ACC112 (cell line): ENCODE measurements at regions not wholly inside any gene's neighbourhood (a gene's known extent, or its start where the extent isn't known, plus 50 kb on each side); places are given as distances from the start of the nearest gene placed in this dataset.

Source experiments
- H2AFZ ChIP-seq: fragments of 200-600 bp; sonication (generic); one replicate; pipeline ENCODE4 v1.6.0; 2017; ENCODE audit warnings: antibody characterized with exemption, low read length; ENCODE audit not compliant: unreplicated experiment
- H3K27ac ChIP-seq: fragments of 200-600 bp; sonication (generic); 2 replicates; pipeline ENCODE4 v1.5.1; 2014; ENCODE audit warnings: low read depth, mild to moderate bottlenecking, antibody characterized with exemption, low read length, moderate library complexity
- H3K27me3 ChIP-seq: fragments of 200-600 bp; sonication (generic); 2 replicates; pipeline ENCODE4 v1.6.1; 2014; ENCODE audit warnings: mild to moderate bottlenecking, antibody characterized with exemption, low read length, moderate library complexity, mixed read lengths; ENCODE audit not compliant: insufficient read depth
- H3K36me3 ChIP-seq: fragments of 200-600 bp; sonication (generic); 2 replicates; pipeline ENCODE4 v1.6.1; 2016; ENCODE audit warnings: mild to moderate bottlenecking, antibody characterized with exemption, low read length, moderate library complexity, mixed read lengths; ENCODE audit not compliant: insufficient read depth
- H3K4me1 ChIP-seq: fragments of 200-600 bp; sonication (generic); one replicate; pipeline ENCODE4 v1.6.1; 2016; ENCODE audit warnings: low read length, mixed read lengths; ENCODE audit not compliant: insufficient read depth, unreplicated experiment, control insufficient read depth
- H3K4me3 ChIP-seq: fragments of 200-600 bp; sonication (generic); 2 replicates; pipeline ENCODE4 v1.5.1; 2014; ENCODE audit warnings: mild to moderate bottlenecking, low read depth, low read length
- H3K79me2 ChIP-seq: fragments of 200-600 bp; sonication (generic); one replicate; pipeline ENCODE4 v1.6.0; 2016; ENCODE audit warnings: low read length; ENCODE audit not compliant: control insufficient read depth, unreplicated experiment, insufficient read depth

- no peaks in the 10 kb centered on the region for H3K4me1 ChIP-seq
- H3K27ac ChIP-seq, result no peak overlapping the region
- H3K79me2 ChIP-seq, result no peaks in the 10 kb centered on the region
- H2AFZ ChIP-seq, result no peak overlapping the region
- H3K36me3 ChIP-seq, result no peaks in the 10 kb centered on the region
- H3K27me3 ChIP-seq, result peaks cover 54% of the 10 kb centered on the region
- H3K4me3 ChIP-seq, result no peak overlapping the region
Measured at GRCh38 chr11:15300341-15300740, 185.6 kb downstream of the INSC start.

- no peak overlapping the region for H3K4me3 ChIP-seq
- no peaks in the 10 kb centered on the region for H3K36me3 ChIP-seq
- no peaks in the 10 kb centered on the region for H3K4me1 ChIP-seq
- H3K79me2 ChIP-seq, result no peaks in the 10 kb centered on the region
- H2AFZ ChIP-seq, result no peak overlapping the region
- peaks cover 46% of the 10 kb centered on the region for H3K27me3 ChIP-seq
- H3K27ac ChIP-seq, result no peak overlapping the region
Measured at GRCh38 chr11:15307619-15308024, 192.9 kb downstream of the INSC start.

- no peaks in the 10 kb centered on the region for H3K79me2 ChIP-seq
- H3K27me3 ChIP-seq, result peaks cover 46% of the 10 kb centered on the region
- H3K4me1 ChIP-seq, result no peaks in the 10 kb centered on the region
- H2AFZ ChIP-seq, result no peak overlapping the region
- no peak overlapping the region for H3K27ac ChIP-seq
- no peaks in the 10 kb centered on the region for H3K36me3 ChIP-seq
- no peak overlapping the region for H3K4me3 ChIP-seq
Measured at GRCh38 chr11:15308840-15309239, 194.1 kb downstream of the INSC start.

GRCh38 chr11:15309296-15309695 lies 194.6 kb downstream of the INSC start:
- H2AFZ ChIP-seq, result no peak overlapping the region
- no peaks in the 10 kb centered on the region for H3K4me1 ChIP-seq
- peaks cover 43% of the 10 kb centered on the region for H3K27me3 ChIP-seq
- no peak overlapping the region for H3K27ac ChIP-seq
- H3K36me3 ChIP-seq, result no peaks in the 10 kb centered on the region
- H3K79me2 ChIP-seq, result no peaks in the 10 kb centered on the region
- no peak overlapping the region for H3K4me3 ChIP-seq

GRCh38 chr11:15313862-15314261 lies 199.1 kb downstream of the INSC start:
- H3K79me2 ChIP-seq, result no peaks in the 10 kb centered on the region
- H3K36me3 ChIP-seq, result no peaks in the 10 kb centered on the region
- H3K4me3 ChIP-seq, result no peak overlapping the region
- H2AFZ ChIP-seq, result no peak overlapping the region
- no peaks in the 10 kb centered on the region for H3K4me1 ChIP-seq
- H3K27me3 ChIP-seq, result peaks cover 22% of the 10 kb centered on the region; the same call in 1 of the 2 replicates
- H3K27ac ChIP-seq, result no peak overlapping the region

GRCh38 chr11:15318814-15319213 lies 204.1 kb downstream of the INSC start:
- Histone ChIP-seq H3K79me2 (no peaks in the 10 kb centered on the region), H3K4me3 (no peak overlapping the region), H3K27ac (no peak overlapping the region)

GRCh38 chr11:15326520-15326919 lies 211.8 kb downstream of the INSC start:
- H3K27me3 ChIP-seq, result peaks cover 40% of the 10 kb centered on the region
- H3K27ac ChIP-seq, result no peak overlapping the region
- no peak overlapping the region for H2AFZ ChIP-seq
- no peaks in the 10 kb centered on the region for H3K79me2 ChIP-seq
- H3K4me3 ChIP-seq, result no peak overlapping the region
- H3K36me3 ChIP-seq, result no peaks in the 10 kb centered on the region
- H3K4me1 ChIP-seq, result no peaks in the 10 kb centered on the region

More at GRCh38 chr11:15318814-15319213, 204.1 kb downstream of the INSC start:
- no peaks in the 10 kb centered on the region for H3K4me1 ChIP-seq
- H3K36me3 ChIP-seq, result no peaks in the 10 kb centered on the region
- H3K27me3 ChIP-seq, result peaks cover 43% of the 10 kb centered on the region
- H2AFZ ChIP-seq, result no peak overlapping the region

GRCh38 chr11:15327786-15328231 lies 213.1 kb downstream of the INSC start:
- H3K27me3 ChIP-seq, result peaks cover 28% of the 10 kb centered on the region

GRCh38 chr11:15333407-15333806 lies 218.7 kb downstream of the INSC start:
- Histone ChIP-seq H3K36me3 (no peaks in the 10 kb centered on the region), H3K27me3 (peaks cover 14% of the 10 kb centered on the region; the same call in 1 of the 2 replicates), H2AFZ (no peak overlapping the region), H3K4me3 (no peak overlapping the region), H3K4me1 (no peaks in the 10 kb centered on the region), H3K27ac (no peak overlapping the region), H3K79me2 (no peaks in the 10 kb centered on the region)

More at GRCh38 chr11:15327786-15328231, 213.1 kb downstream of the INSC start:
- Histone ChIP-seq H3K4me3 (no peak overlapping the region), H2AFZ (no peak overlapping the region), H3K4me1 (no peaks in the 10 kb centered on the region), H3K27ac (no peak overlapping the region), H3K36me3 (no peaks in the 10 kb centered on the region), H3K79me2 (no peaks in the 10 kb centered on the region)

- H3K79me2 ChIP-seq, result no peaks in the 10 kb centered on the region
- no peaks in the 10 kb centered on the region for H3K36me3 ChIP-seq
Measured at GRCh38 chr11:15334766-15335165, 220.0 kb downstream of the INSC start.

GRCh38 chr11:15336021-15336420 lies 221.3 kb downstream of the INSC start:
- Histone ChIP-seq H3K27me3 (peaks cover 12% of the 10 kb centered on the region), H3K4me1 (no peaks in the 10 kb centered on the region), H2AFZ (no peak overlapping the region), H3K4me3 (no peak overlapping the region), H3K79me2 (no peaks in the 10 kb centered on the region), H3K27ac (no peak overlapping the region), H3K36me3 (no peaks in the 10 kb centered on the region)

More at GRCh38 chr11:15334766-15335165, 220.0 kb downstream of the INSC start:
- H3K27me3 ChIP-seq, result peaks cover 13% of the 10 kb centered on the region; the same call in 1 of the 2 replicates
- no peak overlapping the region for H3K27ac ChIP-seq
- no peak overlapping the region for H3K4me3 ChIP-seq
- H2AFZ ChIP-seq, result no peak overlapping the region
- no peaks in the 10 kb centered on the region for H3K4me1 ChIP-seq
